Transverse colon (tissue), 4 donors: ENCODE measurements at regions not wholly inside any gene's neighbourhood (a gene's known extent, or its start where the extent isn't known, plus 50 kb on each side); places are given as distances from the start of the nearest gene placed in this dataset.

Source experiments
- DNase-seq: peaks from one replicate; pipeline ENCODE4 v3.0.0-alpha.2; 2019
- H3K27ac ChIP-seq, 4 donors: fragments of 200-600 bp; sonication (generic); 2 replicates each; pipeline ENCODE4 v1.5.1; 2016 to 2018; ENCODE audit warnings: inconsistent platforms in 4 of 4
- H3K27me3 ChIP-seq: fragments of 200-600 bp; sonication (generic); 2 replicates; pipeline ENCODE4 v1.5.1; 2017; ENCODE audit warnings: inconsistent platforms
- H3K36me3 ChIP-seq, 4 donors: fragments of 200-600 bp; sonication (generic); 2 replicates each; pipeline ENCODE4 v1.5.1; 2017 to 2019; ENCODE audit warnings: inconsistent platforms in 4 of 4
- H3K4me1 ChIP-seq, 4 donors: fragments of 200-600 bp; sonication (generic); 2 replicates each; pipeline ENCODE4 v1.5.1; 2017 to 2020; ENCODE audit warnings: inconsistent platforms in 4 of 4
- H3K4me3 ChIP-seq, 4 donors: fragments of 200-600 bp; sonication (generic); 1 replicate in 1 of 4; 2 replicates in 3 of 4; pipeline versions ENCODE4 v1.5.1 to v1.6.1; 2017 to 2019; ENCODE audit warnings: inconsistent platforms in 4 of 4
- H3K9me3 ChIP-seq, 2 donors: fragments of 200-600 bp; sonication (generic); 2 replicates each; pipeline ENCODE4 v1.5.1; 2017 to 2019; ENCODE audit warnings: inconsistent platforms in 2 of 2
- CTCF ChIP-seq, 5 experiments: fragments of 200-600 bp in 3 of 5; fragments of 450-650 bp in 2 of 5; sonication (generic) in 3 of 5; IDR thresholded peaks; 1 replicate in 2 of 5; 2 replicates in 3 of 5; pipeline ENCODE4 v1.5.1; 2016 to 2017; ENCODE audit warnings: antibody characterized with exemption in 5 of 5, inconsistent platforms in 3 of 5, mild to moderate bottlenecking in 2 of 5, moderate library complexity in 1 of 5
- EP300 ChIP-seq: sonication (generic); formaldehyde crosslinking; IDR thresholded peaks from one replicate; pipeline ENCODE4 v1.6.1; 2017; ENCODE audit warnings: antibody characterized with exemption, low read depth
- POLR2A ChIP-seq: fragments of 450-650 bp; IDR thresholded peaks from one replicate; pipeline ENCODE4 v1.6.1; 2016; ENCODE audit warnings: antibody characterized with exemption, mild to moderate bottlenecking, moderate library complexity
- POLR2AphosphoS5 ChIP-seq, 3 donors: sonication (generic); formaldehyde crosslinking; IDR thresholded peaks; one replicate each; pipeline ENCODE4 v1.6.1; 2016; ENCODE audit warnings: antibody characterized with exemption in 3 of 3
- WGBS, 2 donors: methylation state at CpG; one replicate each; pipeline ENCODE4 v1.1.5; 2018; ENCODE audit warnings: low coverage in 1 of 2; 5-methylcytosine and 5-hydroxymethylcytosine counted together
- in situ Hi-C, 4 donors: fragments of 200-750 bp; cut with MboI; loops; one replicate each; pipeline versions ENCODE4 v1.15.0 to v1.15.1; 2017; ENCODE audit warnings: low sequenced_read_pairs in 3 of 4, low pct_ligation_motif_present in 1 of 4, low pct_unique_long_range_greater_than_20kb in 1 of 4
- intact Hi-C: fragments of 100-400 bp; cut with DNase I; formaldehyde crosslinking; loops from one replicate; pipeline ENCODE4 v1.15.1; 2023; ENCODE audit warnings: low total_unique reads

GRCh38 chr16:76835339-76835738 is 355.7 kb upstream of the MON1B start:
- no peaks in the 10 kb centered on the region for H3K27me3 ChIP-seq
- no peak overlapping the region for H3K4me3 ChIP-seq
- no peaks in the 10 kb centered on the region for H3K4me1 ChIP-seq
- TF ChIP-seq POLR2A = no peak
- no peak for TF ChIP-seq EP300
- no peaks in the 10 kb centered on the region for H3K9me3 ChIP-seq
- H3K36me3 ChIP-seq = no peaks in the 10 kb centered on the region
- in situ Hi-C loops = no loop called here
- 77 to 78% methylated on average over 4 of the region's 4 CpGs for WGBS, 2 donors
- DNase-seq = no peak
- intact Hi-C loops = no loop called here
- H3K27ac ChIP-seq = no peak overlapping the region

GRCh38 chr16:76835779-76836300 is 355.1 kb upstream of the MON1B start:
- 78 to 82% methylated on average over 5 of the region's 5 CpGs for WGBS, 2 donors
- Histone ChIP-seq H3K27ac (no peak overlapping the region), H3K4me1 (no peaks in the 10 kb centered on the region), H3K36me3 (no peaks in the 10 kb centered on the region), H3K27me3 (no peaks in the 10 kb centered on the region), H3K4me3 (no peak overlapping the region), H3K9me3 (no peaks in the 10 kb centered on the region)
- intact Hi-C loops = no loop called here
- in situ Hi-C loops = no loop called here
- TF ChIP-seq EP300 (no peak), CTCF (IDR thresholded peaks at IDR 0.05) (no peak), POLR2AphosphoS5 (IDR thresholded peaks at IDR 0.05) (no peak), POLR2A (no peak)
- no peak for DNase-seq

GRCh38 chr16:76837872-76838271 is 353.1 kb upstream of the MON1B start:
- no peaks in the 10 kb centered on the region for H3K36me3 ChIP-seq
- H3K4me1 ChIP-seq = no peaks in the 10 kb centered on the region
- no peak overlapping the region for H3K4me3 ChIP-seq
- no peak for DNase-seq
- H3K27me3 ChIP-seq = no peaks in the 10 kb centered on the region
- TF ChIP-seq POLR2AphosphoS5 (IDR thresholded peaks at IDR 0.05) = no peak
- no peak for TF ChIP-seq POLR2A
- TF ChIP-seq CTCF (IDR thresholded peaks at IDR 0.05) = no peak
- TF ChIP-seq EP300 = no peak
- 79% methylated on average over 4 to 5 of the region's 5 CpGs for WGBS, 2 donors
- in situ Hi-C loops (no loop called here), intact Hi-C loops (no loop called here)
- H3K27ac ChIP-seq = no peak overlapping the region
- H3K9me3 ChIP-seq = no peaks in the 10 kb centered on the region

- TF ChIP-seq CTCF (IDR thresholded peaks at IDR 0.05) (no peak), POLR2AphosphoS5 (IDR thresholded peaks at IDR 0.05) (no peak), EP300 (no peak), POLR2A (no peak)
- Histone ChIP-seq H3K27ac (no peak overlapping the region), H3K36me3 (no peaks in the 10 kb centered on the region), H3K27me3 (no peaks in the 10 kb centered on the region), H3K4me3 (no peak overlapping the region), H3K4me1 (no peaks in the 10 kb centered on the region), H3K9me3 (no peaks in the 10 kb centered on the region)
- in situ Hi-C loops (no loop called here), intact Hi-C loops (no loop called here)
- WGBS, 2 donors = 83 to 90% methylated on average over 2 to 5 of the region's 5 CpGs
- no peak for DNase-seq
These were observed 336.8 kb upstream of the MON1B start for GRCh38 chr16:76854234-76854633.

- DNase-seq = no peak
- Histone ChIP-seq H3K4me3 (no peak overlapping the region), H3K27me3 (no peaks in the 10 kb centered on the region), H3K27ac (no peak overlapping the region), H3K4me1 (no peaks in the 10 kb centered on the region), H3K9me3 (no peaks in the 10 kb centered on the region), H3K36me3 (no peaks in the 10 kb centered on the region)
- intact Hi-C loops = no loop called here
- WGBS, 2 donors = 38 to 56% methylated on average over 1 of the region's 1 CpG
- in situ Hi-C loops = no loop called here
- TF ChIP-seq POLR2AphosphoS5 (IDR thresholded peaks at IDR 0.05) = no peak
- TF ChIP-seq CTCF (IDR thresholded peaks at IDR 0.05) = no peak
- no peak for TF ChIP-seq EP300
- no peak for TF ChIP-seq POLR2A
These were observed 334.9 kb upstream of the MON1B start for GRCh38 chr16:76856112-76856511.
